Stimulated activated CD8-positive, alpha-beta memory T cell treated with anti-CD3 and anti-CD28 coated beads, Interleukin-4, amount 100 ng/mL, for 48 hours (primary cell): ENCODE measurements at regions not wholly inside any gene's neighbourhood (a gene's known extent, or its start where the extent isn't known, plus 50 kb on each side); places are given as distances from the start of the nearest gene placed in this dataset.

ENCODE experiments used
- DNase-seq: peaks from one replicate; pipeline ENCODE4 v3.0.0-alpha.2; 2020

- DNase-seq: no peak
Observed at GRCh38 chr6:12221856-12222255, 68.3 kb upstream of the EDN1 start.

GRCh38 chr6:12222405-12223366 is 67.5 kb upstream of the EDN1 start:
- no peak for DNase-seq

GRCh38 chr6:12223383-12223782 is 66.8 kb upstream of the EDN1 start:
- DNase-seq: no peak

GRCh38 chr6:12224251-12224650 is 65.9 kb upstream of the EDN1 start:
- no peak for DNase-seq

GRCh38 chr6:12228447-12229146 is 61.6 kb upstream of the EDN1 start:
- no peak for DNase-seq

GRCh38 chr6:12229332-12229731 is 60.8 kb upstream of the EDN1 start:
- DNase-seq: no peak

GRCh38 chr6:12230523-12230922 is 59.6 kb upstream of the EDN1 start:
- DNase-seq: no peak

GRCh38 chr6:12232339-12232738 is 57.8 kb upstream of the EDN1 start:
- DNase-seq: no peak

- DNase-seq: no peak
Observed at GRCh38 chr6:12232821-12233220, 57.3 kb upstream of the EDN1 start.

GRCh38 chr6:12233693-12234571 is 56.2 kb upstream of the EDN1 start:
- DNase-seq: peak; percentile 36

GRCh38 chr6:12235341-12235740 is 54.8 kb upstream of the EDN1 start:
- no peak for DNase-seq

- peak; percentile 51 for DNase-seq
Observed at GRCh38 chr6:12238219-12238618, 51.9 kb upstream of the EDN1 start.
